Gastrocnemius medialis (tissue), 4 donors: ENCODE measurements at regions not wholly inside any gene's neighbourhood (a gene's known extent, or its start where the extent isn't known, plus 50 kb on each side); places are given as distances from the start of the nearest gene placed in this dataset.

Experiments
- CTCF ChIP-seq, 5 experiments: fragments of 450-650 bp in 3 of 5; fragments of 200-600 bp in 2 of 5; sonication (generic) in 2 of 5; IDR thresholded peaks in 4 of 5; conservative IDR thresholded peaks in 1 of 5; 1 replicate in 4 of 5; 2 replicates in 1 of 5; pipeline ENCODE4 v1.5.1; 2016 to 2019; ENCODE audit warnings: antibody characterized with exemption in 5 of 5, mild to moderate bottlenecking in 3 of 5, moderate library complexity in 3 of 5
- POLR2A ChIP-seq, 2 donors: fragments of 450-650 bp; IDR thresholded peaks; one replicate each; pipeline ENCODE4 v1.6.1; 2017; ENCODE audit warnings: antibody characterized with exemption in 2 of 2, mild to moderate bottlenecking in 2 of 2, moderate library complexity in 2 of 2

- TF ChIP-seq CTCF (IDR thresholded peaks at IDR 0.05 in 4 of 5, conservative IDR thresholded peaks at IDR 0.05 in 1 of 5): no peak
- TF ChIP-seq POLR2A (IDR thresholded peaks at IDR 0.05): no peak
These were observed 224.5 kb upstream of the FOXG1 start for GRCh38 chr14:28542040-28542439.
